ENCODE measurements at regions not wholly inside any gene's neighbourhood (a gene's known extent, or its start where the extent isn't known, plus 50 kb on each side); places are given as distances from the start of the nearest gene placed in this dataset.
"Not testable (repeated sequence)": the region's sequence is repeated elsewhere in the genome, so short reads cannot be mapped to it uniquely, and the experiment has no call there.

- no peak for DNase-seq
These were observed 322.0 kb downstream of the FAT3 start for GRCh38 chr11:92546603-92547002.

GRCh38 chr11:92550411-92550810, 325.8 kb downstream of the FAT3 start:
- no peak for DNase-seq

- DNase-seq = no peak
These were observed 326.3 kb downstream of the FAT3 start for GRCh38 chr11:92550871-92551270.

- DNase-seq = no peak
These were observed 328.3 kb downstream of the FAT3 start for GRCh38 chr11:92552942-92553341.

GRCh38 chr11:92554688-92555087, 330.1 kb downstream of the FAT3 start:
- no peak for DNase-seq

- no peak for DNase-seq
These were observed 331.8 kb downstream of the FAT3 start for GRCh38 chr11:92556431-92556830.

- DNase-seq = no peak
These were observed 333.3 kb downstream of the FAT3 start for GRCh38 chr11:92557879-92558278.

GRCh38 chr11:92558323-92558722, 333.7 kb downstream of the FAT3 start:
- no peak for DNase-seq

GRCh38 chr11:92569726-92570125, 345.1 kb downstream of the FAT3 start:
- no peak for DNase-seq

- no peak for DNase-seq
These were observed 347.9 kb downstream of the FAT3 start for GRCh38 chr11:92572559-92572958.

GRCh38 chr11:92576315-92576714, 351.7 kb downstream of the FAT3 start:
- no peak for DNase-seq

- DNase-seq = no peak
These were observed 356.3 kb downstream of the FAT3 start for GRCh38 chr11:92580908-92581307.

GRCh38 chr11:92588393-92588792, 363.8 kb downstream of the FAT3 start:
- DNase-seq = no peak

- DNase-seq = no peak
These were observed 364.9 kb downstream of the FAT3 start for GRCh38 chr11:92589512-92589911.

- no peak for DNase-seq
These were observed 366.9 kb downstream of the FAT3 start for GRCh38 chr11:92591521-92591920.

- no peak for DNase-seq
These were observed 369.6 kb downstream of the FAT3 start for GRCh38 chr11:92594251-92594650.

- DNase-seq = no peak
These were observed 370.4 kb downstream of the FAT3 start for GRCh38 chr11:92595052-92595451.

- no peak for DNase-seq
These were observed 372.1 kb downstream of the FAT3 start for GRCh38 chr11:92596596-92597317.

GRCh38 chr11:92601048-92601447, 368.4 kb upstream of the MTNR1B start:
- DNase-seq = no peak

- DNase-seq = no peak
These were observed 363.8 kb upstream of the MTNR1B start for GRCh38 chr11:92605667-92606066.

- DNase-seq = no peak
These were observed 361.3 kb upstream of the MTNR1B start for GRCh38 chr11:92607969-92608722.

- DNase-seq = no peak
These were observed 358.3 kb upstream of the MTNR1B start for GRCh38 chr11:92611157-92611556.

- not testable (repeated sequence) for DNase-seq
These were observed 351.4 kb upstream of the MTNR1B start for GRCh38 chr11:92618020-92618419.

GRCh38 chr11:92623055-92623454, 346.4 kb upstream of the MTNR1B start:
- no peak for DNase-seq

GRCh38 chr11:92625894-92626293, 343.6 kb upstream of the MTNR1B start:
- no peak for DNase-seq
